ENCODE measurements at regions not wholly inside any gene's neighbourhood (a gene's known extent, or its start where the extent isn't known, plus 50 kb on each side); places are given as distances from the start of the nearest gene placed in this dataset.

DNA sequence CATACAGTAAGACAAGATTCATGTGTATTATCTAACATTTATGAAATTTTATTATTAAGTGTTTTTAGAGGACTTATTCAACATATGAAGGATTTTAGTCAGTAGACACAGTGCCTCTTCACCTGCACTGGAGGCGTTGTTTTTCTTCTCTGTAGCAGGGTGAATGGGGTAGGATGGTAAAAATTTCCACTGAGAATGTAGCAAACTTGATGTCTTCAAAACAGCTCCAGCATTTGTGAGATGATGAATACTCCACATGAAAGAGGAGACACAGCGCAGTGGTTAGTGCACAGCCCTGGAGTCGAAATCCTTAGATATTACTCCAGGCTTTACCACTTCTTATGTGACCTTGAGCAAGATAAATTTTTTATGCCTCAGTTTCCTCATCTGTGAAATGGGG is 110.5 kb upstream of the AHI1 start:
- TF ChIP-seq CTCF (IDR thresholded peaks at IDR 0.05), result no peak
- no peak for TF ChIP-seq ZFX (IDR thresholded peaks at IDR 0.05; ENCODE audit: borderline replicate concordance)

All from 22Rv1 (cell line).